ENCODE measurements at regions not wholly inside any gene's neighbourhood (a gene's known extent, or its start where the extent isn't known, plus 50 kb on each side); places are given as distances from the start of the nearest gene placed in this dataset.

GRCh38 chr5:142482207-142482606 is 157.4 kb upstream of the SPRY4 start:
- no peaks in the 10 kb centered on the region for H3K36me3 ChIP-seq (replicated peaks; ENCODE audit: low read depth, low read length)
- H4K20me1 ChIP-seq (ENCODE audit: insufficient read depth, low read length): no peaks in the 10 kb centered on the region
- H3K79me2 ChIP-seq (ENCODE audit: low read length): no peaks in the 10 kb centered on the region
- H3K4me1 ChIP-seq (ENCODE audit: low read length): peaks cover 35% of the 10 kb centered on the region
- no peak overlapping the region for H3K4me2 ChIP-seq (ENCODE audit: low read length)
- H3K4me3 ChIP-seq (ENCODE audit: low read length): no peak overlapping the region
- TF ChIP-seq EZH2phosphoT487 (IDR thresholded peaks at IDR 0.05; ENCODE audit: low read depth) (no peak), CTCF (IDR thresholded peaks at IDR 0.05; ENCODE audit: low read depth, low read length) (no peak)
- no peak overlapping the region for H3K9ac ChIP-seq (ENCODE audit: low read length)
- H3K9me3 ChIP-seq (ENCODE audit: insufficient read depth, low read length): no peaks in the 10 kb centered on the region; the same call in 1 of the 2 replicates
- H2AFZ ChIP-seq (ENCODE audit: low read depth, low read length): no peak overlapping the region
- no peaks in the 10 kb centered on the region for H3K27me3 ChIP-seq (ENCODE audit: low read depth, low read length)
- no peak overlapping the region for H3K27ac ChIP-seq (ENCODE audit: low read length)

GRCh38 chr5:142481410-142481809 is 156.6 kb upstream of the SPRY4 start:
- Histone ChIP-seq H2AFZ (ENCODE audit: low read depth, low read length) (peak overlapping the region; percentile 56; the same call in 1 of the 2 replicates), H3K4me1 (ENCODE audit: low read length) (peaks cover 31% of the 10 kb centered on the region), H3K79me2 (ENCODE audit: low read length) (no peaks in the 10 kb centered on the region), H3K9me3 (ENCODE audit: insufficient read depth, low read length) (no peaks in the 10 kb centered on the region; the same call in 1 of the 2 replicates), H3K27me3 (ENCODE audit: low read depth, low read length) (no peaks in the 10 kb centered on the region), H3K36me3 (replicated peaks; ENCODE audit: low read depth, low read length) (no peaks in the 10 kb centered on the region), H3K4me2 (ENCODE audit: low read length) (peak overlapping the region; percentile 29), H3K27ac (ENCODE audit: low read length) (peak overlapping the region; percentile 53), H3K4me3 (ENCODE audit: low read length) (0 out of 2 replicates have a peak overlapping the region, but pooled peaks have one; percentile 4), H4K20me1 (ENCODE audit: insufficient read depth, low read length) (no peaks in the 10 kb centered on the region), H3K9ac (ENCODE audit: low read length) (no peak overlapping the region)
- TF ChIP-seq CTCF (IDR thresholded peaks at IDR 0.05; ENCODE audit: low read depth, low read length): no peak
- no peak for TF ChIP-seq EZH2phosphoT487 (IDR thresholded peaks at IDR 0.05; ENCODE audit: low read depth)

- Histone ChIP-seq H3K9ac (ENCODE audit: low read length) (no peak overlapping the region), H3K4me1 (ENCODE audit: low read length) (peaks cover 28% of the 10 kb centered on the region), H3K79me2 (ENCODE audit: low read length) (no peaks in the 10 kb centered on the region), H2AFZ (ENCODE audit: low read depth, low read length) (no peak overlapping the region), H3K36me3 (replicated peaks; ENCODE audit: low read depth, low read length) (no peaks in the 10 kb centered on the region), H3K27me3 (ENCODE audit: low read depth, low read length) (no peaks in the 10 kb centered on the region), H3K4me2 (ENCODE audit: low read length) (no peak overlapping the region), H4K20me1 (ENCODE audit: insufficient read depth, low read length) (no peaks in the 10 kb centered on the region), H3K9me3 (ENCODE audit: insufficient read depth, low read length) (no peaks in the 10 kb centered on the region; the same call in 1 of the 2 replicates), H3K4me3 (ENCODE audit: low read length) (no peak overlapping the region), H3K27ac (ENCODE audit: low read length) (no peak overlapping the region)
- TF ChIP-seq CTCF (IDR thresholded peaks at IDR 0.05; ENCODE audit: low read depth, low read length): no peak
Observed at GRCh38 chr5:142479854-142480519, 155.2 kb upstream of the SPRY4 start.

- Histone ChIP-seq H4K20me1 (ENCODE audit: insufficient read depth, low read length) (no peaks in the 10 kb centered on the region), H2AFZ (ENCODE audit: low read depth, low read length) (no peak overlapping the region), H3K79me2 (ENCODE audit: low read length) (no peaks in the 10 kb centered on the region), H3K4me3 (ENCODE audit: low read length) (no peak overlapping the region), H3K27me3 (ENCODE audit: low read depth, low read length) (no peaks in the 10 kb centered on the region), H3K4me1 (ENCODE audit: low read length) (peaks cover 28% of the 10 kb centered on the region), H3K9me3 (ENCODE audit: insufficient read depth, low read length) (no peaks in the 10 kb centered on the region; the same call in 1 of the 2 replicates), H3K9ac (ENCODE audit: low read length) (no peak overlapping the region), H3K4me2 (ENCODE audit: low read length) (no peak overlapping the region), H3K36me3 (replicated peaks; ENCODE audit: low read depth, low read length) (no peaks in the 10 kb centered on the region), H3K27ac (ENCODE audit: low read length) (no peak overlapping the region)
- TF ChIP-seq CTCF (IDR thresholded peaks at IDR 0.05; ENCODE audit: low read depth, low read length) (no peak), EZH2phosphoT487 (IDR thresholded peaks at IDR 0.05; ENCODE audit: low read depth) (no peak)
Observed at GRCh38 chr5:142479150-142479549, 154.3 kb upstream of the SPRY4 start.
